Right lobe of liver (tissue), 6 donors: ENCODE measurements at regions not wholly inside any gene's neighbourhood (a gene's known extent, or its start where the extent isn't known, plus 50 kb on each side); places are given as distances from the start of the nearest gene placed in this dataset.

Source experiments
- ATAC-seq, 4 donors: fragments of 200-7000 bp; cut with Tn5 transposase; one replicate each; pipeline ENCODE4 v1.9.1; 2020; ENCODE audit warnings: mild to moderate bottlenecking in 4 of 4, moderate library complexity in 4 of 4
- DNase-seq, 3 donors: peaks; one replicate each; pipeline ENCODE4 v3.0.0-alpha.2; 2020
- H3K27ac ChIP-seq, 3 donors: fragments of 200-600 bp; one replicate each; pipeline ENCODE4 v1.8.0; 2022
- H3K27me3 ChIP-seq, 2 donors: fragments of 200-600 bp; one replicate each; pipeline ENCODE4 v1.8.0; 2022
- H3K36me3 ChIP-seq, 4 donors: fragments of 200-600 bp; sonication (generic) in 1 of 4; one replicate each; pipeline versions ENCODE4 v1.5.1 to v1.8.0; 2017 to 2022; ENCODE audit warnings: control low read depth in 1 of 4
- H3K4me1 ChIP-seq, 4 donors: fragments of 200-600 bp; sonication (generic) in 1 of 4; one replicate each; pipeline versions ENCODE4 v1.5.1 to v1.8.0; 2017 to 2022; ENCODE audit warnings: control low read depth in 1 of 4
- H3K4me3 ChIP-seq, 3 donors: fragments of 200-600 bp; one replicate each; pipeline ENCODE4 v1.8.0; 2022
- H3K9me3 ChIP-seq, 4 donors: fragments of 200-600 bp; sonication (generic) in 1 of 4; one replicate each; pipeline versions ENCODE4 v1.5.1 to v1.8.0; 2017 to 2022; ENCODE audit warnings: control low read depth in 1 of 4
- CTCF ChIP-seq, 4 donors: fragments of 200-600 bp in 3 of 4; fragments of 450-650 bp in 1 of 4; IDR thresholded peaks; one replicate each; pipeline versions ENCODE4 v1.5.1 to v1.8.0; 2016 to 2022; ENCODE audit warnings: antibody characterized with exemption in 4 of 4, mild to moderate bottlenecking in 2 of 4
- POLR2A ChIP-seq: fragments of 450-650 bp; IDR thresholded peaks from one replicate; pipeline ENCODE4 v1.6.1; 2017; ENCODE audit warnings: antibody characterized with exemption, mild to moderate bottlenecking
- WGBS: methylation state at CpG from one replicate; pipeline ENCODE4 v1.1.6; 2018; ENCODE audit warnings: low coverage, low lambda C conversion rate; ENCODE audit not compliant: insufficient coverage; ENCODE audit errors: missing lambda C conversion rate; 5-methylcytosine and 5-hydroxymethylcytosine counted together
- intact Hi-C, 2 donors: fragments of 100-400 bp; cut with DNase I; formaldehyde crosslinking; loops; one replicate each; pipeline versions ENCODE4 v1.11.2 to v1.14.1; 2022
- donor health status: DM: no; HTN: yes; CAD: no.
- donor health status: DM: no; HTN: no; CAD: no.
- donor health status: DM: no; HTN: no; CAD: no.
- donor health status: DM: no; HTN: yes; CAD: no.
- donor health status: DM: no; HTN: yes; CAD: no.

GRCh38 chr16:52872731-52873130 is 180.0 kb downstream of the CHD9NB start:
- Histone ChIP-seq H3K27ac (no peak overlapping the region), H3K9me3 (no peaks in the 10 kb centered on the region), H3K4me3 (no peak overlapping the region), H3K36me3 (no peaks in the 10 kb centered on the region), H3K4me1 (no peaks in the 10 kb centered on the region), H3K27me3 (no peaks in the 10 kb centered on the region)
- intact Hi-C loops = no loop called here
- no peak for DNase-seq
- ATAC-seq = no peak
- WGBS = 69% methylated on average over 7 of the region's 7 CpGs
- TF ChIP-seq POLR2A (no peak), CTCF (IDR thresholded peaks at IDR 0.05) (no peak)

GRCh38 chr16:52871481-52871880 is 181.2 kb downstream of the CHD9NB start:
- no peak for TF ChIP-seq POLR2A
- no peak for TF ChIP-seq CTCF (IDR thresholded peaks at IDR 0.05)
- H3K4me1 ChIP-seq = no peaks in the 10 kb centered on the region
- no peaks in the 10 kb centered on the region for H3K36me3 ChIP-seq
- no peaks in the 10 kb centered on the region for H3K27me3 ChIP-seq
- no peak overlapping the region for H3K4me3 ChIP-seq
- H3K9me3 ChIP-seq = no peaks in the 10 kb centered on the region
- no peak overlapping the region for H3K27ac ChIP-seq
- no peak for DNase-seq
- intact Hi-C loops = no loop called here
- ATAC-seq = no peak

GRCh38 chr16:52869243-52869642 is 183.5 kb downstream of the CHD9NB start:
- Histone ChIP-seq H3K27me3 (no peaks in the 10 kb centered on the region), H3K36me3 (no peaks in the 10 kb centered on the region), H3K9me3 (no peaks in the 10 kb centered on the region), H3K4me1 (no peaks in the 10 kb centered on the region), H3K27ac (no peak overlapping the region), H3K4me3 (no peak overlapping the region)
- WGBS = 9% methylated on average over 1 of the region's 1 CpG
- peak in 1 of 3 donors; percentile 54 for DNase-seq
- intact Hi-C loops = no loop called here
- peak in 3 of 4 donors; percentile 30 to 47 (median 38) for ATAC-seq
- no peak for TF ChIP-seq POLR2A
- no peak for TF ChIP-seq CTCF (IDR thresholded peaks at IDR 0.05)

- intact Hi-C loops = no loop called here
Observed at GRCh38 chr16:52863000-52863399, 189.7 kb downstream of the CHD9NB start.

More at GRCh38 chr16:52863000-52863399, 189.7 kb downstream of the CHD9NB start:
- no peak for ATAC-seq
- Histone ChIP-seq H3K27me3 (no peaks in the 10 kb centered on the region), H3K27ac (no peak overlapping the region), H3K4me3 (no peak overlapping the region), H3K36me3 (no peaks in the 10 kb centered on the region), H3K4me1 (peaks cover 0 to 5% (median 0%) of the 10 kb centered on the region in 4 donors), H3K9me3 (no peaks in the 10 kb centered on the region)
- no peak for DNase-seq
- WGBS = 68% methylated on average over 4 of the region's 4 CpGs
- TF ChIP-seq POLR2A (no peak), CTCF (IDR thresholded peaks at IDR 0.05) (no peak)
